Muscle of arm (tissue), 1 donor: ENCODE measurements at regions not wholly inside any gene's neighbourhood (a gene's known extent, or its start where the extent isn't known, plus 50 kb on each side); places are given as distances from the start of the nearest gene placed in this dataset.

Experiments used
- DNase-seq: peaks from one replicate; pipeline ENCODE4 v3.0.0-alpha.2; 2013

DNA sequence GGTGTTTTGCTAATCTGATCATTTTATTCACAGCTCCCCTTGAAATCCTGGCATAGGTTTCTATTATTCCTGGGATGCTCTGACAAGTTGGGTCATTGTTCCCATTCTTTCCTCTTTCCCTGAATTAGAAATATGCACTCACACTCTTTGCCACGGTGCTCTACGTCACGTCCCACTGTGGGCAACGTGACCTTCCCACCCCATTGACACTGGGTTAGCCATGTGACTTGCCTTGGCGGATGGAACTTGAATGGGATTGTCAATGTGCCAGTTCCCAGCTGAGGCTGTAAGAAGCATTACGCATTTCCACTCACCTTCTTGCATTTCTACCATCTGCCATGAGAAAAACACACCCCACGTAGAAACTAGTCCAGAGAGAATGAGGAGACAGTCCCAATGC is 492.4 kb downstream of the SHISA9 start:
- no peak for DNase-seq

DNA sequence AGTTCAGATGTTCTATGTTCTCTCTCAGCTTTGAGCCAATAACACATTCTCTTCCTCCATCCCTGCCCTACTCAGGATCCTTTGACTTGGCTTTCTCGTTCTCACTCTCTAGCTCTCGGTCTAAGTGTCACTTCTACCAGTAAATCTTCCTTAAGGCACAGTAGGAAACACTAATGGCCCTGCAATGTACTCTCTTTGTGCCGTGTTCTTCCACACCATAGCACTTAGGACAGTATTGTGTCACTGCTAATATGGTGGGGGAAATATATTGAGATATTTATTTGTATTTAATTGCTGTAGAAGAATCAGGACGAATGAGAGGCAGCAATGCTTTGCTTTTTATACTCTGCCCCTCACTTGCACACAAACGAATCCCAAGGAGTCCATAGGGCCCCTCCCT is 493.1 kb downstream of the SHISA9 start:
- no peak for DNase-seq

DNA sequence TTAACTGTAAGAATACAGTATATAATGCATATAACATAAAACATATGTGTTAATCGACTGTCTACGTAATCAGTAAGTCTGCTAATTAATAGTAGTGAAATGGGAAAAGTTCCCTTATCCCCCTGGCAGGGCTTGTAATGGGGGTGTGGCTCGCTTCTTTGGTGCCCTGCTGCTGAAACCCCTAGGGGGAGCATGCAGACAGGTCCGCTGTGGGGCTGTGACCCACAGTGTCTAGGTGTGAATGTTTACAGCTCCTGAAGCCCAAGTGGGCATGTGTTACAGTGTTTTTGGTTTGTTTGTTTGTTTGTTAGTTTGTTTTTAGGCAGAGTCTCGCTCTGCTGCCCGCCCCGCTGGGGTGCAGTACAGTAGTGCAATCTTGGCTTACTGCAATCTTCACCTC is 495.7 kb downstream of the SHISA9 start:
- no peak for DNase-seq

DNA sequence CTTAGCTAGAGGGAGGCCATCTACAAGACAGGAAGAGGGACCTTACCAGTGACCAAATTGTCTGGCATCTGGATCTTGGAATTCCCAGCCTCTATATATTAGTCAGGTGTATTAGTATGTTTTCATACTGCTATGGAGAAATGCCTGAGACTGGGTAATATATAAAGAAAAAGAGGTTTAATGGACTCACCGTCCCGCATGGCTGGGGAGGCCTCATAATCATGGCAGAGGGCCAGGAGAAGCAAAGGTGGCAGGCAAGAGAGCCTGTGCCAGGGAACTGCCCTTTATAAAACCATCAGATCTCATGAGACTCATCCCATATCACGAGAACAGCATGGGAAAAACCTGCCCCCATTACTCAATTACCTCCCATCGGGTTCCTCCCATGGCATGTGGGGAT is 500.2 kb downstream of the SHISA9 start:
- no peak for DNase-seq

DNA sequence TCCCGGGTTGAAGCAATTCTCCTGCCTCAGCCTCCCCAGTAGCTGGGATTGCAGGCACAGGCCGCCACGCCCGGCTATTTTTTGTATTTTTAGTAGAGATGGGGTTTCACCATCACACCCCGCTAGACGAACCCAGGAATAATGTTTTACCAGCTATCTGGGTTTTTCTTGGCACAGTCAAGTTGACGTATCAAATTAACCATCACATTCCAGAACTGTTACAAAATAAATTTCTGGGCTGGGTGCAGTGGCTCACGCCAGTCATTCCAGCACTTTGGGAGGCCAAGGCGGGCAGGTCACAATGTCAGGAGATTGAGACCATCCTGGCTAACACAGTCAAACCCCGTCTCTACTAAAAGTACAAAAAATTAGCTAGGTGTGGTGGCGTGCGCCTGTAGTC is 501.2 kb downstream of the SHISA9 start:
- DNase-seq: no peak

DNA sequence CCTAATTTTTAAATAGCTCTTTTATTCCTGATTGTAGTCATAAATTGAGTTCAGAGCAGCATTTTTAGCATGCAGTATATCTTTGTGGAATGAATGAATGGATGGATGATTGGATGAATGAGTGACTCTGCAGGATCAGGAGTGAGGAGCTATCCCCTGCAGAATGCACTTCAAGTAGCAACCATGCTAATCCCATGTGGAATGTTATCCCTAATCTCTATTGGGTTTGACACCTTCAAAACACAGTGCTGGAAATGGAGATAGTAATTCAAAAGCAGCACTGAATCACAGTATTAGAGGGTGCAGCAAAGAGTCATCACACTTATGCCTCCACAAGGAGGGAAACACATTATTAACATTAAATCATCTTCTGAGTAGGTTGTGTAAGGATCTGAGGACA is 501.9 kb downstream of the SHISA9 start:
- DNase-seq: no peak

DNA sequence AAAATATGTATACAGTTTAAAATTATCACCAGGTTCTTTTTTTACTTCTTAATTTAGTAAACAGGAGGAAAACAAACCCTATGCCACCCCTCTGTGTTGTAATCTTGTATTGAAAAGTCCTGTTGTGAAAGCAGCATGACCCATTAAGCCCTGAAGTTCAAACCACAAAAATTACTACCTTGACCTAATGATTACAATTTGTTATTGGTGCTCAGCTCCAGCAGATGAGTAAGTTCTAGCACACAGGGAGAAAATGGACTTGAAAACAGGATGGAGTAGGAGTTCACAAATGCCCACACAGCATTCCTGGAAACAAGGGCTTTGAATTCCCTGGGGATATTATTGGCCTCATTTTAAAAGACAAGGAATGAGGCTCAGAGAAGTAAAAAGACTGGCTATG is 505.8 kb upstream of the ERCC4 start:
- DNase-seq: no peak

DNA sequence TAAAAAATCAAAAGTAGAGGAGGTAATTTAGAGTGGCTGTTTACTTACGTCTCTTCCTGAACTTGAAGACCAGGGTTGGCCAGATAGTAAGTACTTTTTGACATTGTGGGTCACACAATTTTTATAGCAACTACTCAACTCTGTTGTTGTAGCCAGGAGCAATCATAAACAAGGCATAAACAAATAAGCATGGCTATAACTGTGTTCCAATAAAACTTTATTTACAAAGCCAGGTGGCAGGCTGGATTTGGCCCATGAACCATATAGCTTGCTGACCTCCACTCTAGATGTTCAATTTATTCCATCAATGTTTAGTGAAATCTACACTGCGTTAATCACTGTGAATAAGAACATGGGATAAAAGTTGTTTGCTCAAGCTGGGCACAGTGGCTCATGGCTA is 500.4 kb upstream of the ERCC4 start:
- DNase-seq: no peak

DNA sequence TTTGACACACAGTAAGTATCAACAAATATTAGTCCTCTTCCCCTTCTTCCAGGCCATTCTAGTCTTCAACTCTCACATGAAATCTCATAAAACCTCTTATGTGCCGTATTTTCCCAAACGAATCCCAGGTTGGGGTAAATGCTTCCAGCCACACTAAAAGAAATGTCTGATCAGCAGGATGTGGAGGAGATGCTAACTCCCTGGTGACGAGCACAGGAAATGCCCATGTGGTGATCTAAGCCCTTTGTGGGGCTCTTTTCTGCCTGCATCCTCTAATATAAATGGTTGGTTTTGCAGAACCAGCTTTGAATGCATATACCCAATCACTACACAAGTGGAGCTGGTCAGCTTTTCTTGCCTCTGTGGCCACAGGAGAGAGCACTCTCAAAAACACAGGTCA is 498.2 kb upstream of the ERCC4 start:
- DNase-seq: no peak

DNA sequence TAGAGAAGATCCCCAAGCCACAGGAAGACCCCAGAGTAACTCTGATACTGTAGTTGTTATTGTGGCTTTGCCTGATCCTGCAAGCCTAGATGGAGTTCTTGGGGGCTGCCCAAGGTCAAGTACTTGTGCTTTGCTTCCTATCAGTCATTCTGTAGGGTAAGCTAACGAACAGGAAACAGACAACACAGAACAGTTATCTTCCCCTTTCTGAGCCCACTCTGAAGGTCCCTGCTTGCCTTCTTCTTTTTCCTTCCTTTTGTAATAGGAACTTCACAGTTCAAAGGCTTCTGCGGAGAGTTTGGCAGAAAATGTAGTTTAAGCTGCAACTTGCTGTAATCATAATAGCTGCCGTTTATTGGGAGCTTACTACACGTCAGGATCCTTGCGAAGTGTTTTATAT is 494.1 kb upstream of the ERCC4 start:
- no peak for DNase-seq

DNA sequence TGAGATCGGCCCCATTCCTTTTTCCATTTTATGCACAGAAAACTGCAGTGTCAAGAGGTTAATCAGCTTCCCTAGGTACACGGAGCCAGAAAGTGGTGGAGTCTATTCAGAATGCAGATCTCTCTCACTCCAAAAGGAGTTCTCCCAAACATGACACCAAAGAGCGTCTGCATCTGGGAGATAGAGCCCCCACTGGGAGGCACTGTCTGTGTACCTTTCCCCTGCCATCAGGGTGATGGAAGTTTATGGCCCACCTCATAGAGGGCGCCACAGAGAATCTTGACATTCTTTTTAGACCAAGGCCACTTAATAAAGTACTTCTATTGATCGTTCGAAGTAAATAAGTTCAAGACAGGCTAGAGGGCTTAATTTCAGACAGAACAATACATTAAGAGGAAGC is 493.7 kb upstream of the ERCC4 start:
- DNase-seq: no peak

DNA sequence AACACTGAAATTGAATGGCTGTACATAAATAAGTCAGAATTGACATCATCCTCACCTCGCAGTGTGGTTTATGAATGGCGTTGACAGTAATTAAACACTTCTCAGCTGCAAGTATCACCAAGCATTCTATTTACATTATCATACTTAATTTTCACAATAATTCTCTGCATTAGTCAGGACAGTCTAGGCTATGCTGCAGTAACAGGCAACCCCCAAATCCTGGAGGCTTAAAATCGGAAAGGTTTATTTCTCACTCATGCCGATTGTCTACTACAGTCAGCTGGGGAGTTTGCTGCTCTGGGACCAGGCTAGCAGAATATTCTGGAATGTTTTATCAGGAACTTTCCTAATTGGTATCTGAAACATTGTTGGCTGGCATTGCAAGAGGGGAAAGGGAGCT is 493.2 kb upstream of the ERCC4 start:
- no peak for DNase-seq

DNA sequence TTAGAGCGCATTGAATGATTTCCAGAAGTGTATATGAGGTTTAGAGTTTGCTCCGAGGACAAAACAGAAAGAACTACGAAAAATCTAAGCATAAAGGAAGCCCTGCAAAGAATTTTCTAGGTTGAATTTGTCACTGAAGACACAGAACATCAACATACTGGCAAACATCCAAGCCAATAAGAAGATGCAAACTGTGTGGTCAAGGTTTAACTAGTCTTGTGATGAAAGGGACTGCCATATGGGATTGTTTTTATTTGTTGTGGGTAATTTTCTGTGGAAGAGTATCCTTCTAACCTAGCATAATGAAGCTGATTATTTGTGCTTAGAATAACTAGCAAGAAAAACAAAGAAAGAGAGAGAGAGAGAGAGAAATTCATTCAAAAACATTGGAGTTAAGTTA is 492.0 kb upstream of the ERCC4 start:
- no peak for DNase-seq

DNA sequence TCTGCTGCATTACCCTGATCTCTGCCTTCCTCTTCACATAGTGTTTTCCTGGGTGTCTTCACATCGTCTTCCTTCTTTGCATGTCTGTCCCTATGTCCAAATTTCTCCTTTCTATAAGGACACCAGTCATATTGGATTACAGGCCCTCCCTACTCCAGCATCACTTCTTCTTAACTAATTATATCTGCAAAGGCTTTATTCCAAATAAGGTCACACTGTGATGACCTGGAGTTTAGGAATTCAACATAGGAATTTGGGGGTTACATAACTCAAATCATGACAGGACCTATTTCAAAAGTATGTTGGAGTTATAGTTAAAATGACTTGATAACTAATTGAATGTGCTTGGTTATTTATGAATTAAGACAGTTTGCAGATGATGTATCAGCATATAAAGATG is 490.5 kb upstream of the ERCC4 start:
- no peak for DNase-seq

DNA sequence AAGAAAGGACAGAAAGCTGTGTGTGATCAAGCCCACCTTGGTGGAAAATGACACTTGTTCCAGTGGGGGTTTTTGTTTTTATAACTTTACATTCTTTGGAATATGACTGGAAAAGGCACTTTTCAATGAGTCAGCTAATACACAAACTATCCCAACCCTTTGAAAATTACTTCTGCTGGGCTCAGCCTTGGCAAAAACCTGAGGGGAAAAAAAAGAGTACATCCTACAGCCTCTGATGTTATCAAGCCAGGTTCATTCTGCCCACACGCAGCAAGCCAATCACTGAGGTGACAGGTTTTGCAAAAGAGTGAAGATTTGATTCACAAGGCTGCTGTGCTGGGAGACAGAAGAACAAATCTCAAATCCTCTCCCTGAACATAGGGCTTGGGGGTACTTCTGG is 484.5 kb upstream of the ERCC4 start:
- no peak for DNase-seq

DNA sequence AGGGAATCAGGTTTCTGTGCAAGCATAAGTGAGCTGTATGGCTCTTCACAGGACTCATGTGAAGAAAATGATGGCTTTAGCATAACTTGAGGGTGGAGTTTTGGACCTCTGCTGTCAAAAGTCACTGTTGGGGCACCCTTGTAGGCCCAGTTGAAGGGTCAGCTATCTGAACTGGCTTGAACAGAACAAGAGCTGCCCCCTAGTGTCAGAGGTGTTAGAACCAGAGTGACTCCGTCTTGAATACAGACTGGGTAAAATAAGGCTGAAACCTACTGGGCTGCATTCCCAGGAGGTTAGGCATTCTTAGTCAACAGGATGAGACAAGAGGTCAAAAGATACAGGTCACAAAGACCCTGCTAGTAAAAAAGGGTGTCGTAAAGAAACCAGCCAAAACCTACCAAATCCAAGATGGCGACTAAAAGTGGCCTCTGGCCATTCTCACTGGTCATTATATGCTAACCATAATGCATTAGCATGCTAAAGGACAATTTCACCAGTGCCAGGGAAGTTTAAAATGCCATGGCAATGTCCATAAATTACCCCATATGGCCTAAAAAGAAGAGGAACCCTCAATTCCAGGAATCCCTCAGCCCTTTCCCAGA is 484.0 kb upstream of the ERCC4 start:
- no peak for DNase-seq

DNA sequence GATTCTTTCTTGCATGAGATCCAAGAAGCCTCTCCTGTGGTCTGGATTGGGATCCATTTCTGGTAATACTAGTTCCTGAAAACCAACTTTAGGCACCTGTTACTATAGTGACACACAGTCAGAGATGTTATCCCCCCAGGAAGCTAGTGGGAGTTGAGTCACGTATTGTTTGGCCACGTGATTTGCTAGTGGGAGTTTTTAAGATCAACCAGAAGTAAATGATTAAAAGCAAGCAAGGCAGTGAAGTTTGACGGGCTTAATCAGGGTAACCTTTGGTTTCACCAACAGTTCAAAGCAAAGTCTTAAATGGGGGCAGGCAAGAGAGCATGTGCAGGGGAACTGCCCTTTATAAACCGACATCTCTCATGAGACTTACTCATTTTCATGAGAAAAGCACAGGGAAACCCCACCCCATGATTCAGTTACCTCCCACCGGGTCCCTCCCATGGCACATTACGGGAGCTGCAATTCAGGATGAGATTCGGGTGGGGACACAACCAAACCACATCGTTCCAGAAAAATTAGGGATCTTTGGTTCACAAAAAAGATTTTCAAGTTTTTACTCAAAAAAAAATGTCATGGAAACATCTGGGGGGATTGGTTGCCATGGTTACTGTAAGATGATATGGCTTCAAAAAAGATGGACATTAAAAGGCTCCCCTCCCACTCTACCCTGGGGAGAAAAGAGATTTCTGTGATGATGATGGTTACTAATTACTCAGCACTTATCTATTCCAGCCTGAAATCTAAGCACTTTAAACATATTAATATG is 483.1 kb upstream of the ERCC4 start:
- no peak for DNase-seq

DNA sequence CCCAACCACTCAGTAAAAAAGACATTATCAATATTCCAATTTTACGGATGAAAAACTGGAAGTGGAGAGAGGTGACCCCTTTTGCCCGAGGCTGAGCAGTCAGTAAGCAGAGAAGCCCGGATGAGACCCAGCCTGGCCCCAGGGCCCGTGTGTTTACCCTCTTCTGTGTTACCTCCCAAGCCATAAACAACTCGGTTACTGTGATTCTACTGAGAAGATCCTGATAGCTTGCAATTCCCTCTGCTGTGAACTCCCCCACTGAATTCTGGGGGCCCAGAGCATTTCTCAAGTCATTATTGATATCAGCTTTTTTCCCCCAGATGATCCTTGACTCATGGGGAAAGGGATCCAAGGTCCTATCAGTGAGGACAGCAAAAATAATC is 482.6 kb upstream of the ERCC4 start:
- DNase-seq: no peak

DNA sequence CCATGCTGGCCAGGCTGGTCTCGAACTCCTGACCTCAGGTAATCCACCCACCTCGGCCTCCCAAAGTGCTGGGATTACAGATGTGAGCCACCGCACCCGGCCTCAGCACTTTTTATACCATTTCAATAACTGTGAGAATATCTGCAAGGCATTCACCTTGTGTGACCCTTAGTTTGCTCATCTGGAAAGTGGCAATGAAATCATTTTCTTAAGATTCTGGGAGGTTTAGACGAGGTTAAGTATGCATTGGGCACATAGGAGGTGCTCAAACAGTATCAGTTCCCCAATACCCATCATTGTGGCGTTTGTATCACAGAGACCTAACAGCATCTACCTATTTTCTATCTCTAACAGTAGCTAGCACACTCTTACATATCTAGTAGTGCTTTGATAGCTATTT is 481.9 kb upstream of the ERCC4 start:
- DNase-seq: no peak

DNA sequence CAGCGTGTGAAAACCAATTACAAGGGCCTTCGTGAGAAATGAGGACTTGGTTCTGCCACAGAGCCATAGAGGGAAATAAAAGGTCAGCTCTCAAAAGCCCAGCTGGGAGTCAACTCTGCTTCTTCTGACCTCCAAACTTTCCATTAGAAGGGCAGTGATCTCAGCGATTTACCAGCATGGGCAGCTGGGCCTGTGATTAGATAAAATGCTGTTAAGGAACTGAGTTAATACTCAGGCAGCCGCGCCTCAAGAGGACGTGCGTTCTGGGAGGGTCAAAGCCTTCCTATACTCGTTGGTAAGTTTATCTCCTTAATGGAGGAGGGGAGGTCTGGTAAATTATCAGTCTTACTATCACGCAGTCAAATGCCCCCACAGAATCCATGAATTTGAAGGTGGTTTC is 480.2 kb upstream of the ERCC4 start:
- no peak for DNase-seq

DNA sequence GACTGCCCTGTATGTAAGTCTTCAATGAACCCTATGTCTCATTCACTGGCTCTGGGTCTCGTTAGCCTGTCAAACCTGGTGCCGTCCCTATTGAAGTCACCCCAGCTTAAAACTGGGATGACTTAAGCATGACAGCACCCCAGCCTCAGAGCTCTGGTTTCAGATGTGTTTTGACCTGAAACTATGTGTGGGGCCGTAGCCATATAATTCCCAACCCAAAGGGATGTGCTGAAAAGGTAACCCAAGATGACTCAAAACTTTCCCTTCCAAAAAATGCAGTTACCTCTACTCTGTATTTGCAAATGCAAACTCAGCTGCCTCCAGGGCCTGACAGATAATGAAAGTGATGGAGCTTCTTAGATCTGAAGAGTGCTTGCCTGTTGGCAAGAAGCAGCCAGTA is 478.3 kb upstream of the ERCC4 start:
- DNase-seq: no peak

DNA sequence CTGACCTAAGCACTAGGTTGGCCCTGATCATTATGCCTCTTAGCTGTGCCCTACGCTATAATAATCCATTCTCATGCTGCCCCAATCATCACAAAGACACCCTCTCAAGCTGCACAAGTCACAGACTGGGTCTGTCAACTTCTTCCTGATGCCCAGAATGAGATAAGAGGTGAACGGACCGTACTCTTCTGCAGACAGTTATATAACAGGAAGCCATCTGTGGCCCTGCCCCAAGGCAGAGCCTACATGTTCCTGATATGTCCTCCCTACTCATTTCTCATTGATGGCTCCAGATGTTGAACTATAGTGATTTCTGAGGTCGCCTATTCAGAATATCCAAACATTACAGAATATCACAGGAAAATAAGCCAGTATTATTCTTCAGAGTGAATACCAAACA is 471.6 kb upstream of the ERCC4 start:
- DNase-seq: no peak

DNA sequence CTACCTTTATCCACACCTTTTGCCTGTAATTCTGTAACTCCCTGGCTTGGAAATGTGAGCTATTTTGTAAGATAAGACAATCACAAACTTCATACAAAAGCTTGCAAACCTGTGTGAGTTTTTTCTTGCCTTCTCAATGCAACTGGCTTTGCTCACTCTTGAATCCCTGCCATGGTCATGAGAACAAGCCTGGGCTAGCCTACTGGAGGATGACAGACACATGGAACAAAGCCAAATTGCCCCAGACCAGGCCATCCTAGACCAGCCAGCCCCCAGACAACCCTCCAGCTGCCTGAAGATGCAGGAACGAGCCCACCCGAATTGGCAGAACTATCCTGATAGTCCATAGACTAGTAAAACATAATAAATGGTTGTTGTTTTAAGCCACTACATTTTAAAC is 466.6 kb upstream of the ERCC4 start:
- no peak for DNase-seq

DNA sequence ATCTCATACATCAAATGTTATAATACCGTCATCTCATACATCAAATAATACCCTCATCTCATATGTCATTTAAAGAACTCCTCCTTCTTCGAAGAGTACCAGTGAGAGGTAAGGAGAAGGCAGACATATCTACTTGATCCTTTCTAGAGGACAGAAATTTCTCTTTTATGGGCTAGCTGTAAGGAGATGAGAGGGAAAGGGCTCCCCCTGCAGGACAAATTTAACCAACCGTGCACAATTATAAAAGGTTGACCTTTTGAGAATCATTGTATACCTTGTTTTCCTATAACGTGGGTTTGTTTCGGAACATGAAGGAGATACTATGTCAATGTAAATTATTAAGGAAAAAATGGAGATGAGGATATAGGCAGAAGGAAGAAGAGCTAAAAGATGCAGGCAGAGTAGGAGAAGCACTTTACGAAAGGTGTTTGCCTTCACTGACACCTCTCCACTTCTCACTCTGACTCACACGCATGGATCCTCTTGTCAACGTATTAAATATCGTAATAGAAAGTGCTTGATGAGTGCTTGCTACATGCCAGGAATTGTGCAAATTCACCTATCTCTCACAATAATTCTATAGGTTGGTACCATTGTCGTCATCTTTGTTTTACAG is 465.9 kb upstream of the ERCC4 start:
- DNase-seq: no peak
